ENCODE measurements at regions not wholly inside any gene's neighbourhood (a gene's known extent, or its start where the extent isn't known, plus 50 kb on each side); places are given as distances from the start of the nearest gene placed in this dataset.

GRCh38 chr11:21892736-21893564 is 299.9 kb upstream of the ANO5 start:
- no peak for DNase-seq (ENCODE audit: low read depth in 2 of 2)
- TF ChIP-seq CTCF (IDR thresholded peaks at IDR 0.05; ENCODE audit: low read depth, low read length) = no peak
- no peak overlapping the region for H3K4me3 ChIP-seq (replicated peaks in 1 of 2; ENCODE audit: low read depth in 2 of 2, low read length in 2 of 2)

GRCh38 chr11:21893565-21893867 is 299.4 kb upstream of the ANO5 start:
- H3K4me3 ChIP-seq (replicated peaks in 1 of 2; ENCODE audit: low read depth in 2 of 2, low read length in 2 of 2) = no peak overlapping the region
- no peak for TF ChIP-seq CTCF (IDR thresholded peaks at IDR 0.05; ENCODE audit: low read depth, low read length)
- DNase-seq (ENCODE audit: low read depth in 2 of 2) = no peak

GRCh38 chr11:21894492-21894891 is 298.4 kb upstream of the ANO5 start:
- TF ChIP-seq CTCF (IDR thresholded peaks at IDR 0.05; ENCODE audit: low read depth, low read length) = no peak
- H3K4me3 ChIP-seq (replicated peaks in 1 of 2; ENCODE audit: low read depth in 2 of 2, low read length in 2 of 2) = no peak overlapping the region
- no peak for DNase-seq (ENCODE audit: low read depth in 2 of 2)

- DNase-seq (ENCODE audit: low read depth in 2 of 2) = no peak
- no peak for TF ChIP-seq CTCF (IDR thresholded peaks at IDR 0.05; ENCODE audit: low read depth, low read length)
- no peak overlapping the region for H3K4me3 ChIP-seq (replicated peaks in 1 of 2; ENCODE audit: low read depth in 2 of 2, low read length in 2 of 2)
Measured at GRCh38 chr11:21895686-21896085, 297.2 kb upstream of the ANO5 start.

GRCh38 chr11:21896216-21896615 is 296.7 kb upstream of the ANO5 start:
- DNase-seq (ENCODE audit: low read depth in 2 of 2) = no peak
- TF ChIP-seq CTCF (IDR thresholded peaks at IDR 0.05; ENCODE audit: low read depth, low read length) = no peak
- H3K4me3 ChIP-seq (replicated peaks in 1 of 2; ENCODE audit: low read depth in 2 of 2, low read length in 2 of 2) = no peak overlapping the region

- no peak for TF ChIP-seq CTCF (IDR thresholded peaks at IDR 0.05; ENCODE audit: low read depth, low read length)
- no peak overlapping the region for H3K4me3 ChIP-seq (replicated peaks in 1 of 2; ENCODE audit: low read depth in 2 of 2, low read length in 2 of 2)
- no peak for DNase-seq (ENCODE audit: low read depth in 2 of 2)
Measured at GRCh38 chr11:21896746-21897602, 295.9 kb upstream of the ANO5 start.
